ENCODE measurements at regions not wholly inside any gene's neighbourhood (a gene's known extent, or its start where the extent isn't known, plus 50 kb on each side); places are given as distances from the start of the nearest gene placed in this dataset.

- TF ChIP-seq CTCF (IDR thresholded peaks at IDR 0.05): no peak
- no peak for TF ChIP-seq POLR2A (IDR thresholded peaks at IDR 0.05)
These were observed 59.0 kb upstream of the BACE2 start for GRCh38 chr21:41108668-41109585.
